ENCODE measurements at regions not wholly inside any gene's neighbourhood (a gene's known extent, or its start where the extent isn't known, plus 50 kb on each side); places are given as distances from the start of the nearest gene placed in this dataset.
A peak's percentile ranks its signal among the peaks of the same experiment; 100 is the strongest.

GRCh38 chr6:91317247-91317835 is 730.5 kb upstream of the MAP3K7 start:
- no peak for DNase-seq (ENCODE audit: low read depth)
- TF ChIP-seq CTCF (IDR thresholded peaks at IDR 0.05; ENCODE audit: control insufficient read depth, extremely low read depth, insufficient read depth) = no peak
- H3K4me3 ChIP-seq (ENCODE audit: low read depth, low read length) = no peak overlapping the region

- no peak for DNase-seq (ENCODE audit: low read depth)
- no peak overlapping the region for H3K4me3 ChIP-seq (ENCODE audit: low read depth, low read length)
- TF ChIP-seq CTCF (IDR thresholded peaks at IDR 0.05; ENCODE audit: control insufficient read depth, extremely low read depth, insufficient read depth) = no peak
These were observed 723.3 kb upstream of the MAP3K7 start for GRCh38 chr6:91310178-91310577.

- no peak overlapping the region for H3K4me3 ChIP-seq (ENCODE audit: low read depth, low read length)
- TF ChIP-seq CTCF (IDR thresholded peaks at IDR 0.05; ENCODE audit: control insufficient read depth, extremely low read depth, insufficient read depth) = no peak
- no peak for DNase-seq (ENCODE audit: low read depth)
These were observed 718.9 kb upstream of the MAP3K7 start for GRCh38 chr6:91305755-91306154.

- H3K4me3 ChIP-seq (ENCODE audit: low read depth, low read length) = no peak overlapping the region
- TF ChIP-seq CTCF (IDR thresholded peaks at IDR 0.05; ENCODE audit: control insufficient read depth, extremely low read depth, insufficient read depth) = no peak
- no peak for DNase-seq (ENCODE audit: low read depth)
These were observed 717.6 kb upstream of the MAP3K7 start for GRCh38 chr6:91304521-91304920.

- no peak overlapping the region for H3K4me3 ChIP-seq (ENCODE audit: low read depth, low read length)
- no peak for TF ChIP-seq CTCF (IDR thresholded peaks at IDR 0.05; ENCODE audit: control insufficient read depth, extremely low read depth, insufficient read depth)
- DNase-seq (ENCODE audit: low read depth) = no peak
These were observed 716.5 kb upstream of the MAP3K7 start for GRCh38 chr6:91303326-91303725.

- no peak overlapping the region for H3K4me3 ChIP-seq (ENCODE audit: low read depth, low read length)
- DNase-seq (ENCODE audit: low read depth) = peak; percentile 36
- no peak for TF ChIP-seq CTCF (IDR thresholded peaks at IDR 0.05; ENCODE audit: control insufficient read depth, extremely low read depth, insufficient read depth)
These were observed 712.9 kb upstream of the MAP3K7 start for GRCh38 chr6:91299544-91300491.
